GM21825 (cell line): ENCODE measurements at regions not wholly inside any gene's neighbourhood (a gene's known extent, or its start where the extent isn't known, plus 50 kb on each side); places are given as distances from the start of the nearest gene placed in this dataset.

Experiments
- ATAC-seq: cut with Tn5 transposase; IDR thresholded peaks from one replicate; pipeline ENCODE4 v1.9.1; 2021; ENCODE audit warnings: mild to moderate bottlenecking, moderate library complexity; ENCODE audit not compliant: unreplicated experiment

- no peak for ATAC-seq
These were observed 50.1 kb upstream of the IGFBP5 start for GRCh38 chr2:216745453-216745852.
